Ramos (cell line): ENCODE measurements at regions not wholly inside any gene's neighbourhood (a gene's known extent, or its start where the extent isn't known, plus 50 kb on each side); places are given as distances from the start of the nearest gene placed in this dataset.

ENCODE experiments used
- in situ Hi-C: fragments of 300-500 bp; cut with MboI; formaldehyde crosslinking; loops from one replicate; pipeline ENCODE4 v1.14.3; 2022; ENCODE audit warnings: low sequenced_read_pairs; ENCODE audit not compliant: unreplicated experiment

DNA sequence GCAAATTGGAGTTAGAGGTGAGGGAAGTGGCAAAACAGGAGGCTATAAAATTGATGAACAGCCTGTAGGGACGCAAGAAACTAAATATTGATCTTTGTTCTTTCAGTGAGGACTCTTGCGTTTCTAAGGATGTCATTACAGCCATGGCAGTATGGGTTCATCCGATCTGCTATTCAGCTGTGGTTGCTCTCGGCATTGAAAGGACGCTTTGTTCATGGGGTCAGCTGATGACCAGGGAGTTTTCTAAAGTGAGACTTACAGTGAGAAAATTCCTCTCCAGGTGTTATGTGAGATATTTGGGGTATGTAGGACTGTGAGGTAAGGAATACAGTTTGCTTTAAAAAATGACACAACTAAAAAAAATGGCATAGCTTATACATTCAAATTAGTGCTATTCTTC is 52.7 kb upstream of the PELI1 start:
- in situ Hi-C loops, result no loop called here

DNA sequence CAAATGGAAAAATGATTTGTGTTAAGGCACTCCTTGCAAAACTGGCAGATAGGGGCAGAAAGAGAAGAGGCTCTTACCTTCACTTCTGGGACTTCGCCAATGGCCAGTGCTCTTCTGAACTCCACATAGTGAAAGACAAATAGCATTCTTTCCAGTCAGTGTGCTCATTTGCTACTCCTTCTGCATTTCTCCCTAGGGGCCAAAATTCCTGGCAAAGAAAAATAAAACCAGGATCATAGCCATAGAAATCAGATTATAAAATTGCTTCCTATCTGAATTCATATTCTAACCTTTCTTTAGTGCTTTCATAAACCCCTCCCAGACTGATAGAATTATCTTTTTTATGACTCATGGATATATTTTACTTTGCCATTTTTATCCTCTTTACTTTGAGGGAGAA is 56.9 kb upstream of the PELI1 start:
- in situ Hi-C loops, result no loop called here

- in situ Hi-C loops, result no loop called here
These were observed 58.1 kb upstream of the PELI1 start for GRCh38 chr2:64202206-64202845.

GRCh38 chr2:64203131-64203857 is 59.1 kb upstream of the PELI1 start:
- in situ Hi-C loops, result no loop called here

DNA sequence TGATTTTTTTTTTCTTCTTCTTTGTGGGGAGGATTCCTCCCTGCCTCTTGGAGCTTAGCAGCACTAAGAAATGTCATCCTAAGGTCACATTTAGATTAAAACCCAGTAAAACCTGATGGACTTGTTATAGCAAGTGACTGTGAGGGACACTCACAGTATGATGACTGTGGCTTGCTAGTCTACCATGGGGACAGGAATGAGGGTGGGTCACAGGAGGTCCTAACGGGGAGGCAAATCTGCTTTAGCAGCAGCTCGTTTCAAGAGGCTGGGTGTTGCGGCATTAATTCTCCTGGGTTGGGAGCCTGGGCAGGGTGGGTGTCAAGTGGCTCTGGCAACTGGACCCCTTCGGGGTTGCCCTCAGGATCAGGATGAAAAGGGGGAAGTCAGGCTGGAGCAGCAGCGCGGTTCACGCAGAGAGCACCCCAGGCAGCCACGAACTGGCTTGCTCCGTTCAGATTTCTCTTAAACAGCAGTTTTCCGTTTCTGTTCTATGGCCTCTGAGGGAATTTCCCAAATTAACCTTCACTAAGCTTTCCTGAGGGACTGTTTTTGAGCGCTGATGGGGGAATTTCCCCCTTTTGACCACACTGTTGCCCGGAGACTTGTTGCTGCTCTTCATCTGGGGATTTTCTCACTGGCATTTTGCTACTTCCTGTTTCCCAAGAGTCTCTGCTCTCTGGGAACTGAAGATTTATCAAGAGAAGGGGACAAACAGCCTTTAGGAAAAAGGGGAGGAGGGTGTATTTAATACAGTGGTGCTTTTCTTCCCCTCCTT is 59.8 kb upstream of the PELI1 start:
- in situ Hi-C loops, result no loop called here

- in situ Hi-C loops, result no loop called here
These were observed 60.5 kb upstream of the PELI1 start for GRCh38 chr2:64204703-64205102.

DNA sequence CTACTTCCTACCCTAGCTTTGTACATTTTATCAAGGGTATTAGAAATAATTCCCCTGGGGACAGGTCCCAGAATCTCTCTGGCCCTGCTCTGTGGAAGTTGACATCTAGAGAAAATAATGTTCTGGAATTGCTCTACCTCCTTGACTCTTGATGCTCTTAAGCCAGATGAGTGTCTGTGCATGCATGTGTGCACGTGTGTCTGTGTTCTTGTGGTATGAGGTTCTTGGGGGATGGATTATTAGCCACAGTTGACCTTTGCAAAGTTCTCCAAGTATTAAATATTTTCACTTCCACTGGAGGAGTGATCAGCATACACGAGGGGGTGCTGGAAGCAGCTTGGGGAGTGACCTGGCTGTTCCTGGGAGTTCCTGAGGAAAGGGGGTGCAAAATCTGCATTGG is 61.2 kb upstream of the PELI1 start:
- in situ Hi-C loops, result no loop called here

DNA sequence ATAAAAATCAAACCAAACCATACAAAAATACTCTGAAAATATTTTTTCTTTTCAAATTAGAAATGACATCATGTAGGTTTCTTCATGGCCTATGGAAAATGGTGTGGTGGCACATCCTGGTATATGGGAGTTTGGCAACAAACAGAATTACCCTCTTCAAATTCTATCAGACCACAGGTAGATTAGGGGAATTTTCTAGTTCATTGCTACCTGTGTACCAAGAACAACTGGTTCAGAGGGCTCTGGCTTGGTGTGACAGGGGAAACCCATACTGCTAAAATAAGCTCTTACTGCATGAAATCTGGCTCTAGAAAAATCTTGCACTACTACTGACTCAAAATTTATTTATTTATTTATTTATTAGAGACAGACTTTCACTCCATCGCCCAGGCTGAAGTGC is 63.4 kb upstream of the PELI1 start:
- in situ Hi-C loops, result no loop called here

GRCh38 chr2:64210816-64211215 is 66.6 kb upstream of the PELI1 start:
- in situ Hi-C loops, result no loop called here

- in situ Hi-C loops, result no loop called here
These were observed 67.2 kb upstream of the PELI1 start for GRCh38 chr2:64211276-64211921.

DNA sequence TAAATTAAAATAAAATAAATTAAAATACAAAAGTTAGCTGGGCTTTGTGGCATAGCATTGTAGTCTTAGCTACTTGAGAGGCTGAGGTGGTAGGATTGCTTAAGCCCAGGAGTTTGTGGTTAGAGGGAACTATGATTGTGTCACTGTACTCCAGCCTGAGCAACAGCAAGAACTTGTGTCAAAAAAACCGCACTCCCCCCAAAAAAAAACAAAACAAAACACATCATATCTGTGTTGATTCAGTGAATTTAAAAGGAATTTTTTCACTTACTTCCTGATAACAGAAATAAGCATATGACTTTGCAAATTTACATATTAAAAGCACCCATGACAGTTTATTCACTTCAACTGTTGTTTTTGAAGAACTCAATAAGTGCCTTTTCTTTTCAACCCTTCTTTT is 68.1 kb upstream of the PELI1 start:
- in situ Hi-C loops, result no loop called here

DNA sequence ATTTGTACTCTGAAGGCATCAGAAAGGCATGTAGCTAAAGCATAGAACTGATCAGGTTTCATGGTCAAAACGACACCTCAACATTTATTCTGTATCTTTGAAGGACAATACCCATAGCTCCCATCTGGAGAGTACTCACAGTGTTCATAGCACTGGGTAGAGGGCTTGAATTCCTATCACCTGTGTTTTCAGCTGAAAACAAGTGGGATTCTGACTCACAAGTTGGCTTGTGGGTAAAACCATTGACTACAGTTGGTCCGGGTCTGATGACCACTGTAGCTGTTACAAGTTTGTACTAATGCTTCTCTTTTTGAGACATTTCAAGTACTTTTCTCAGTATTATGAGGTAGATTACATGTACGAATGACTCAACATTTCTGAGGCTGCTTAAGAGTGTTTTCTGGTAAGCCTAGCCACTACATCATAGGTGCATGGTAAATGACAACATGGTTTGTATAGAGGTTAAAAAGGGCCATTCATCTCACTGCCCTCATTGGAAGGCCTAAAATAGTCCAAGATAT is 68.6 kb upstream of the PELI1 start:
- in situ Hi-C loops, result no loop called here

GRCh38 chr2:64213532-64214275 is 69.5 kb upstream of the PELI1 start:
- in situ Hi-C loops, result no loop called here

- in situ Hi-C loops, result no loop called here
These were observed 70.3 kb upstream of the PELI1 start for GRCh38 chr2:64214281-64215115.

GRCh38 chr2:64217198-64217869 is 73.1 kb upstream of the PELI1 start:
- in situ Hi-C loops, result no loop called here

- in situ Hi-C loops, result no loop called here
These were observed 74.0 kb upstream of the PELI1 start for GRCh38 chr2:64218137-64218802.

GRCh38 chr2:64219149-64219548 is 74.9 kb upstream of the PELI1 start:
- in situ Hi-C loops, result no loop called here

- in situ Hi-C loops, result no loop called here
These were observed 76.0 kb upstream of the PELI1 start for GRCh38 chr2:64220265-64220664.
